GM12878 (cell line): ENCODE measurements at regions not wholly inside any gene's neighbourhood (a gene's known extent, or its start where the extent isn't known, plus 50 kb on each side); places are given as distances from the start of the nearest gene placed in this dataset.

ENCODE experiments used
- ATAC-seq: fragments of 200-7000 bp; cut with Tn5 transposase; 3 replicates; pipeline ENCODE4 v1.9.1; 2020; ENCODE audit warnings: mild to moderate bottlenecking, moderate library complexity
- BruUV-seq: library from RNA; stranded (reverse); fragments of 400-500 nt; replicated peaks from 2 replicates; lab custom pipeline; 2021; lab: Mats Ljungman, UMichigan
- CTCF ChIA-PET: fragments of 300-600 bp; sonication (Branson Sonifier 250); formaldehyde crosslinking; extraction: SDS; loops from one replicate; lab custom pipeline; 2021; ENCODE audit warnings: inconsistent platforms; lab: Yijun Ruan, JAX
- POLR2A ChIA-PET: fragments of 350-600 bp; formaldehyde crosslinking; extraction: SDS; loops from one replicate; lab custom pipeline; 2021; ENCODE audit warnings: inconsistent platforms; lab: Charles Lee
- RAD21 ChIA-PET: fragments of 300-600 bp; sonication (Branson Sonifier 250); formaldehyde crosslinking; loops from one replicate; lab custom pipeline; 2023; ENCODE audit warnings: antibody characterized with exemption; ENCODE audit not compliant: unreplicated experiment; lab: Charles Lee
- SMC1A ChIA-PET: fragments of 300-600 bp; sonication (Branson Sonifier 250); formaldehyde crosslinking; loops from one replicate; lab custom pipeline; 2023; ENCODE audit not compliant: unreplicated experiment, uncharacterized antibody; lab: Charles Lee
- DNase-seq: peaks from one replicate; pipeline ENCODE4 v3.0.0-alpha.2; 2011; ENCODE audit warnings: low read depth, low spot score
- FAIRE-seq: peaks from 3 replicates; lab custom pipeline; 2011; peaks lifted over from hg19 to GRCh38; lab: Jason Lieb, UNC
- H2AFZ ChIP-seq: 2 replicates; pipeline ENCODE4 v1.6.0; 2011; ENCODE audit warnings: low read depth, low read length, control low read depth; ENCODE audit not compliant: control insufficient read depth
- H3K27ac ChIP-seq: 2 replicates; pipeline ENCODE4 v1.5.1; 2011; ENCODE audit warnings: control low read depth; ENCODE audit not compliant: control insufficient read depth, insufficient read depth
- H3K27me3 ChIP-seq, 2 experiments: replicated peaks in 1 of 2; 2 replicates each; pipeline versions ENCODE4 v1.6.0 to v1.6.1; 2011; ENCODE audit warnings: low read length in 1 of 2; ENCODE audit not compliant: control insufficient read depth in 2 of 2, insufficient read depth in 2 of 2
- H3K36me3 ChIP-seq, 2 experiments: 2 replicates each; pipeline ENCODE4 v1.5.1; 2011; ENCODE audit warnings: low read length in 1 of 2; ENCODE audit not compliant: control insufficient read depth in 2 of 2, insufficient read depth in 2 of 2
- H3K4me1 ChIP-seq: 2 replicates; pipeline ENCODE4 v1.6.1; 2011; ENCODE audit warnings: mild to moderate bottlenecking, low read length, moderate library complexity, mixed read lengths; ENCODE audit not compliant: control insufficient read depth, insufficient read depth
- H3K4me2 ChIP-seq: 2 replicates; pipeline ENCODE4 v1.6.0; 2011; ENCODE audit warnings: control low read depth; ENCODE audit not compliant: control insufficient read depth, insufficient read depth
- H3K4me3 ChIP-seq: fragments of 200-600 bp; sonication (generic); 2 replicates; pipeline ENCODE4 v1.5.1; 2016
- H3K79me2 ChIP-seq: 2 replicates; pipeline ENCODE4 v1.6.0; 2011; ENCODE audit warnings: low read length; ENCODE audit not compliant: control insufficient read depth, insufficient read depth
- H3K9ac ChIP-seq: 2 replicates; pipeline ENCODE4 v1.8.0; 2011; ENCODE audit warnings: low read length, control low read depth, mixed read lengths; ENCODE audit not compliant: control insufficient read depth, insufficient read depth
- H3K9me3 ChIP-seq: replicated peaks from 3 replicates; pipeline ENCODE4 v1.5.1; 2011; ENCODE audit warnings: mild to moderate bottlenecking, low read length; ENCODE audit not compliant: control insufficient read depth, insufficient read depth
- H4K20me1 ChIP-seq: 2 replicates; pipeline ENCODE4 v1.6.0; 2011; ENCODE audit not compliant: control insufficient read depth, insufficient read depth
- CHD4 ChIP-seq: fragments of 200-600 bp; sonication (generic); IDR thresholded peaks from 2 replicates; pipeline ENCODE4 v1.6.1; 2016; ENCODE audit warnings: mild to moderate bottlenecking
- E2F8 ChIP-seq: fragments of 450-650 bp; IDR thresholded peaks from 2 replicates; pipeline ENCODE4 v1.6.1; 2018; ENCODE audit warnings: mild to moderate bottlenecking, low read depth, moderate library complexity; ENCODE audit not compliant: partially characterized antibody
- E4F1 ChIP-seq: fragments of 450-650 bp; IDR thresholded peaks from 2 replicates; pipeline ENCODE4 v1.6.1; 2018; ENCODE audit warnings: borderline replicate concordance, mild to moderate bottlenecking; ENCODE audit not compliant: partially characterized antibody
- ETV6 ChIP-seq, 2 experiments: fragments of 450-650 bp in 1 of 2; IDR thresholded peaks in 1 of 2; conservative IDR thresholded peaks in 1 of 2; 2 replicates each; pipeline ENCODE4 v1.6.1; 2014; ENCODE audit warnings: antibody characterized with exemption in 1 of 2, borderline replicate concordance in 1 of 2, low read depth in 1 of 2, mild to moderate bottlenecking in 1 of 2, moderate library complexity in 1 of 2
- HDAC2 ChIP-seq: fragments of 200-600 bp; sonication (generic); IDR thresholded peaks from 2 replicates; pipeline ENCODE4 v1.6.1; 2017
- IRF3 ChIP-seq: fragments of 450-650 bp; IDR thresholded peaks from 2 replicates; pipeline ENCODE4 v1.6.1; 2014; ENCODE audit warnings: mild to moderate bottlenecking
- JUNB ChIP-seq: IDR thresholded peaks from 2 replicates; pipeline ENCODE4 v1.6.1; 2016; ENCODE audit warnings: antibody characterized with exemption, mild to moderate bottlenecking
- MTA2 ChIP-seq: fragments of 450-650 bp; IDR thresholded peaks from 2 replicates; pipeline ENCODE4 v1.6.1; 2016; ENCODE audit warnings: low read depth, mild to moderate bottlenecking, moderate library complexity
- SUPT20H ChIP-seq: IDR thresholded peaks from 2 replicates; pipeline ENCODE4 v1.6.1; 2011; ENCODE audit warnings: low read depth, mild to moderate bottlenecking, low read length, moderate library complexity, borderline replicate concordance; ENCODE audit not compliant: control insufficient read depth
- ZBTB11 ChIP-seq: fragments of 450-650 bp; formaldehyde crosslinking; IDR thresholded peaks from 2 replicates; pipeline ENCODE4 v1.5.0; 2022; ENCODE audit warnings: mild to moderate bottlenecking, missing genetic modification characterization
- ZBTB33 ChIP-seq: fragments of 450-650 bp; IDR thresholded peaks from 2 replicates; pipeline ENCODE4 v1.6.1; 2017; ENCODE audit warnings: mild to moderate bottlenecking
- ZNF217 ChIP-seq: fragments of 450-650 bp; IDR thresholded peaks from 2 replicates; pipeline ENCODE4 v1.6.1; 2017; ENCODE audit warnings: antibody characterized with exemption, mild to moderate bottlenecking
- ZSCAN29 ChIP-seq: fragments of 450-650 bp; IDR thresholded peaks from 2 replicates; pipeline ENCODE4 v1.6.1; 2017; ENCODE audit warnings: mild to moderate bottlenecking, moderate library complexity
- WGBS: methylation state at CpG from one replicate; pipeline ENCODE4 v1.1.6; 2016; ENCODE audit warnings: low lambda C conversion rate; ENCODE audit not compliant: insufficient replicate concordance, insufficient coverage; ENCODE audit errors: missing lambda C conversion rate; 5-methylcytosine and 5-hydroxymethylcytosine counted together
- in situ Hi-C: fragments of 300-500 bp; cut with MboI; formaldehyde crosslinking; loops from 9 replicates; pipeline ENCODE4 v1.14.3; 2018; ENCODE audit warnings: mixed read lengths
- intact Hi-C: fragments of 100-400 bp; cut with micrococcal nuclease; formaldehyde crosslinking; loops from one replicate; pipeline ENCODE4 v1.14.2; 2022; ENCODE audit not compliant: unreplicated experiment

- no peak overlapping the region for H2AFZ ChIP-seq
- DNase-seq: no peak
- BruUV-seq: no TSS peak
- H3K79me2 ChIP-seq: no peaks in the 10 kb centered on the region
- POLR2A ChIA-PET: no interaction called here
- no peak for FAIRE-seq
- intact Hi-C loops (no loop called here), in situ Hi-C loops (no loop called here)
- no peak overlapping the region for H3K4me3 ChIP-seq
- H3K27ac ChIP-seq: no peak overlapping the region
- RAD21 ChIA-PET: no interaction called here
- no peaks in the 10 kb centered on the region for H3K4me1 ChIP-seq
- H3K9ac ChIP-seq: no peak overlapping the region
- no peaks in the 10 kb centered on the region; a peak in 1 of 4 replicates for H3K27me3 ChIP-seq
- no peak for ATAC-seq
- no peaks in the 10 kb centered on the region for H3K36me3 ChIP-seq
- CTCF ChIA-PET: no interaction called here
- H3K9me3 ChIP-seq: no peaks in the 10 kb centered on the region
- SMC1A ChIA-PET: no interaction called here
- H3K4me2 ChIP-seq: no peak overlapping the region
- H4K20me1 ChIP-seq: no peaks in the 10 kb centered on the region
- WGBS: 60% methylated on average over 12 of the region's 12 CpGs
- TF ChIP-seq IRF3 (no peak), E4F1 (no peak), ZBTB33 (no peak), ZSCAN29 (no peak), SUPT20H (no peak), E2F8 (no peak), CHD4 (no peak), ZBTB11 (CRISPR knock-in tag) (no peak), JUNB (no peak), ETV6 (conservative IDR thresholded peaks at IDR 0.05 in 1 of 2, IDR thresholded peaks at IDR 0.05 in 1 of 2; ENCODE audit: borderline replicate concordance in 1 of 2, low read depth in 1 of 2) (no peak), ZNF217 (no peak), MTA2 (no peak), HDAC2 (no peak)
These were observed 149.6 kb downstream of the LINC00237 start for GRCh38 chr20:20956513-20956931.
